ENCODE measurements at regions not wholly inside any gene's neighbourhood (a gene's known extent, or its start where the extent isn't known, plus 50 kb on each side); places are given as distances from the start of the nearest gene placed in this dataset.

DNA sequence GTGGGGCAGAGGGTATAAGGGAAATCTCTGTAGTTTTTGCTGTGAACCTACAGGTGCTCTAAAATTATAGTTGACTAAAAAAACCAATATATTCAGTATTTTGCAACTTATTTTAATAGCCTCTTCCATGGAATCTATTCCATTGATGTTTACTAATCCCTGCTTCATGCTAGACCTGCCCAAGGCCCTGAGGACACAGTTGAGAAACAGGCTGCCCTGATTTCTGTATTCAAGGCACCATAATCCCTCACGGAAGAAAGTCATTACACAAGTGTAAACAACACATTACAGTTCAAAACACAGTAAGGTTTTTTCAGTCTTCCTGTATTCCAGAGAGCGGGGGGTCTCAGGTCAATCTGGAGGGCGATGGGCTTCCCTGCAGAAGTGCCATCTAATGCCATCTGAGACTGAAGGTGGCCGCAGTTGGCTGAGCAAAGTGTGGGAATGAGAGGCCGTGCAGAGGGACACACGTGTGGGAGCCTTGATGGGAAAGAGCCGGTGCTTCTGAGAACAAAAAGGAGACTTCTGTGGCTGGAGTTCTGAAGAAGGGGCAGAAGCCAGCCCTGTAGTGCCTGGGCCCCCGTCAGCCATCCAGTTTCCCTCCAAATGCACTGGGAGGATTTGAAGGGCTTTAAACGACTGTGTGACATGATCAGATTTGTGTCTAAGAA lies 146.9 kb downstream of the PTPN20 start:
- TF ChIP-seq, protein P1, sequence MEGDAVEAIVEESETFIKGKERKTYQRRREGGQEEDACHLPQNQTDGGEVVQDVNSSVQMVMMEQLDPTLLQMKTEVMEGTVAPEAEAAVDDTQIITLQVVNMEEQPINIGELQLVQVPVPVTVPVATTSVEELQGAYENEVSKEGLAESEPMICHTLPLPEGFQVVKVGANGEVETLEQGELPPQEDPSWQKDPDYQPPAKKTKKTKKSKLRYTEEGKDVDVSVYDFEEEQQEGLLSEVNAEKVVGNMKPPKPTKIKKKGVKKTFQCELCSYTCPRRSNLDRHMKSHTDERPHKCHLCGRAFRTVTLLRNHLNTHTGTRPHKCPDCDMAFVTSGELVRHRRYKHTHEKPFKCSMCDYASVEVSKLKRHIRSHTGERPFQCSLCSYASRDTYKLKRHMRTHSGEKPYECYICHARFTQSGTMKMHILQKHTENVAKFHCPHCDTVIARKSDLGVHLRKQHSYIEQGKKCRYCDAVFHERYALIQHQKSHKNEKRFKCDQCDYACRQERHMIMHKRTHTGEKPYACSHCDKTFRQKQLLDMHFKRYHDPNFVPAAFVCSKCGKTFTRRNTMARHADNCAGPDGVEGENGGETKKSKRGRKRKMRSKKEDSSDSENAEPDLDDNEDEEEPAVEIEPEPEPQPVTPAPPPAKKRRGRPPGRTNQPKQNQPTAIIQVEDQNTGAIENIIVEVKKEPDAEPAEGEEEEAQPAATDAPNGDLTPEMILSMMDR (IDR thresholded peaks at IDR 0.05) = no peak
- TF ChIP-seq EZH2 (IDR thresholded peaks at IDR 0.05; ENCODE audit: borderline replicate concordance, insufficient read depth, low read depth, low read length, poor library complexity, severe bottlenecking) = no peak
